ENCODE measurements at regions not wholly inside any gene's neighbourhood (a gene's known extent, or its start where the extent isn't known, plus 50 kb on each side); places are given as distances from the start of the nearest gene placed in this dataset.

GRCh38 chr5:176723440-176723839 lies 76.2 kb downstream of the TSPAN17 start:
- TF ChIP-seq POLR2A (IDR thresholded peaks at IDR 0.05): no peak
- TF ChIP-seq, protein P1, sequence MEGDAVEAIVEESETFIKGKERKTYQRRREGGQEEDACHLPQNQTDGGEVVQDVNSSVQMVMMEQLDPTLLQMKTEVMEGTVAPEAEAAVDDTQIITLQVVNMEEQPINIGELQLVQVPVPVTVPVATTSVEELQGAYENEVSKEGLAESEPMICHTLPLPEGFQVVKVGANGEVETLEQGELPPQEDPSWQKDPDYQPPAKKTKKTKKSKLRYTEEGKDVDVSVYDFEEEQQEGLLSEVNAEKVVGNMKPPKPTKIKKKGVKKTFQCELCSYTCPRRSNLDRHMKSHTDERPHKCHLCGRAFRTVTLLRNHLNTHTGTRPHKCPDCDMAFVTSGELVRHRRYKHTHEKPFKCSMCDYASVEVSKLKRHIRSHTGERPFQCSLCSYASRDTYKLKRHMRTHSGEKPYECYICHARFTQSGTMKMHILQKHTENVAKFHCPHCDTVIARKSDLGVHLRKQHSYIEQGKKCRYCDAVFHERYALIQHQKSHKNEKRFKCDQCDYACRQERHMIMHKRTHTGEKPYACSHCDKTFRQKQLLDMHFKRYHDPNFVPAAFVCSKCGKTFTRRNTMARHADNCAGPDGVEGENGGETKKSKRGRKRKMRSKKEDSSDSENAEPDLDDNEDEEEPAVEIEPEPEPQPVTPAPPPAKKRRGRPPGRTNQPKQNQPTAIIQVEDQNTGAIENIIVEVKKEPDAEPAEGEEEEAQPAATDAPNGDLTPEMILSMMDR (IDR thresholded peaks at IDR 0.05 in 8 of 11, conservative IDR thresholded peaks at IDR 0.05 in 3 of 11): no peak
